Neural crest cell (in vitro differentiated cells): ENCODE measurements at regions not wholly inside any gene's neighbourhood (a gene's known extent, or its start where the extent isn't known, plus 50 kb on each side); places are given as distances from the start of the nearest gene placed in this dataset.

Experiments used
- DNase-seq: peaks from one replicate; pipeline ENCODE4 v3.0.0; 2021; ENCODE audit warnings: low read depth, mixed read lengths, low spot score
- H3K27ac Mint-ChIP-seq: one replicate; pipeline ENCODE4 v1.8.0; 2021; ENCODE audit warnings: mild to moderate bottlenecking, mixed read lengths; ENCODE audit not compliant: unreplicated experiment
- H3K27me3 Mint-ChIP-seq: 2 replicates; pipeline ENCODE4 v1.8.0; 2021; ENCODE audit warnings: low read depth, mild to moderate bottlenecking, mixed read lengths
- H3K36me3 Mint-ChIP-seq: 2 replicates; pipeline ENCODE4 v1.8.0; 2021; ENCODE audit warnings: low read depth, mild to moderate bottlenecking, mixed read lengths
- H3K4me1 Mint-ChIP-seq: 2 replicates; pipeline ENCODE4 v1.8.0; 2021; ENCODE audit warnings: mixed read lengths
- H3K4me3 Mint-ChIP-seq: one replicate; pipeline ENCODE4 v1.8.0; 2021; ENCODE audit warnings: mild to moderate bottlenecking, mixed read lengths
- H3K9me3 Mint-ChIP-seq: 2 replicates; pipeline ENCODE4 v1.8.0; 2021; ENCODE audit warnings: mixed read lengths
- TF ChIP-seq, protein P1 (sequence below): fragments of 200-600 bp; sonication (generic); conservative IDR thresholded peaks from 2 replicates; pipeline ENCODE4 v1.5.0; 2021; ENCODE audit warnings: antibody characterized with exemption, mild to moderate bottlenecking

- TF ChIP-seq, protein P1, sequence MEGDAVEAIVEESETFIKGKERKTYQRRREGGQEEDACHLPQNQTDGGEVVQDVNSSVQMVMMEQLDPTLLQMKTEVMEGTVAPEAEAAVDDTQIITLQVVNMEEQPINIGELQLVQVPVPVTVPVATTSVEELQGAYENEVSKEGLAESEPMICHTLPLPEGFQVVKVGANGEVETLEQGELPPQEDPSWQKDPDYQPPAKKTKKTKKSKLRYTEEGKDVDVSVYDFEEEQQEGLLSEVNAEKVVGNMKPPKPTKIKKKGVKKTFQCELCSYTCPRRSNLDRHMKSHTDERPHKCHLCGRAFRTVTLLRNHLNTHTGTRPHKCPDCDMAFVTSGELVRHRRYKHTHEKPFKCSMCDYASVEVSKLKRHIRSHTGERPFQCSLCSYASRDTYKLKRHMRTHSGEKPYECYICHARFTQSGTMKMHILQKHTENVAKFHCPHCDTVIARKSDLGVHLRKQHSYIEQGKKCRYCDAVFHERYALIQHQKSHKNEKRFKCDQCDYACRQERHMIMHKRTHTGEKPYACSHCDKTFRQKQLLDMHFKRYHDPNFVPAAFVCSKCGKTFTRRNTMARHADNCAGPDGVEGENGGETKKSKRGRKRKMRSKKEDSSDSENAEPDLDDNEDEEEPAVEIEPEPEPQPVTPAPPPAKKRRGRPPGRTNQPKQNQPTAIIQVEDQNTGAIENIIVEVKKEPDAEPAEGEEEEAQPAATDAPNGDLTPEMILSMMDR, result no peak
- Mint-ChIP-seq H3K27ac (no peak overlapping the region), H3K36me3 (no peaks in the 10 kb centered on the region), H3K27me3 (no peaks in the 10 kb centered on the region), H3K4me1 (no peaks in the 10 kb centered on the region), H3K4me3 (no peak overlapping the region), H3K9me3 (no peaks in the 10 kb centered on the region)
- no peak for DNase-seq
Observed at GRCh38 chr14:38836539-38836938, 266.5 kb downstream of the SEC23A start.

DNA sequence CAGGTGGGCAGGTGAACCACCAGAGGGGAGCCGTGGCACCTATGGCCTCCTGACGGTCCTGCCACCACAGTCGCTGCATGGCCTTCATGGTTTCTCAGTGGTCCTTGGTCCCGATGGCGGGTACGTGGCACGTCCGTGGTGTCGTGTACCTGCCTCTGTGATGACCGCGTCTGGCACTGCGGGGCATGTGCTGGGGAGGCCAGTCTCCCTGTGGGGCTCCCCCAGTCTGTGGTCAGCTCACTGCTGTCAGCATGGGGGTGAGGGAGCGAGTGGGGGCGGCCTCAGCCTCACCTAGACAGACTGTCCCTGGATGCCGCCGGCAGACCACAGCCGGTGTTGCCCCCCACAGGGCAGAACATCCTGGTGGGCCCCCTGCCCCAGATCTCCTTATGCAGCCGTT is 267.2 kb downstream of the SEC23A start:
- no peak for DNase-seq
- H3K27ac Mint-ChIP-seq, result no peak overlapping the region
- no peaks in the 10 kb centered on the region for H3K36me3 Mint-ChIP-seq
- H3K4me3 Mint-ChIP-seq, result no peak overlapping the region
- no peaks in the 10 kb centered on the region for H3K9me3 Mint-ChIP-seq
- no peaks in the 10 kb centered on the region for H3K27me3 Mint-ChIP-seq
- no peaks in the 10 kb centered on the region for H3K4me1 Mint-ChIP-seq
- TF ChIP-seq, protein P1, result no peak

DNA sequence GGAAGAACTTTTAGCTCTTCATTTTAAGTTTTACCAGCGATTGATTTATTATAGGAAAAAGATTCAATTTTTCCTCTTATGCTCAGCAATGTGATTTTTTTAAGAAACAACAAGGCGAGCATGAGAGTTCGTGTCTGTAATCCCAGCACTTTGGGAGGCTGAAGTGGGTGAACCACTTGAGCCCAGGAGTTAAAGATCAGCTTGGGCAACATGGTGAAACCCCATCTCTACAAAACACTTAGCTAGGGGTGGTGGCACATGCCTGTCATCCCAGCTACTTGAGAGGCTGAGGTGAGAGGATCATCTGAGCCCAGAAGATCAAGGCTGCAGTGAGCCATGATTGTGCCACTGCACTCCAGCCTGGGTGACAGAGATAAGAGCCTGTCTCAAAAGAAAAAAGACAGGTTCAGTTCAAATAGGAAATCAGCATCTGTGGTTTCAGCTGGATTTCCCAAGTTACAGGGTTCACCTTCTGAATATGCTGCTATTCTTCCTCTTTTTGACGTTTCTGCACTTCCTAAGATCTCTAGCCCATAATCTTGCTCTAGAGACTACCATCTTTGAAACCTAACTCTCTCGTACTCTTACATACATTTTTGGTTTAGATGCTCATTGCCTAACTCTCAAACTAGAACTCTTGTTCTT is 274.7 kb downstream of the SEC23A start:
- peaks cover 8% of the 10 kb centered on the region for H3K27me3 Mint-ChIP-seq
- no peaks in the 10 kb centered on the region for H3K36me3 Mint-ChIP-seq
- no peaks in the 10 kb centered on the region for H3K4me1 Mint-ChIP-seq
- no peak for DNase-seq
- H3K4me3 Mint-ChIP-seq, result no peak overlapping the region
- H3K27ac Mint-ChIP-seq, result no peak overlapping the region
- TF ChIP-seq, protein P1, result no peak
- no peaks in the 10 kb centered on the region for H3K9me3 Mint-ChIP-seq

DNA sequence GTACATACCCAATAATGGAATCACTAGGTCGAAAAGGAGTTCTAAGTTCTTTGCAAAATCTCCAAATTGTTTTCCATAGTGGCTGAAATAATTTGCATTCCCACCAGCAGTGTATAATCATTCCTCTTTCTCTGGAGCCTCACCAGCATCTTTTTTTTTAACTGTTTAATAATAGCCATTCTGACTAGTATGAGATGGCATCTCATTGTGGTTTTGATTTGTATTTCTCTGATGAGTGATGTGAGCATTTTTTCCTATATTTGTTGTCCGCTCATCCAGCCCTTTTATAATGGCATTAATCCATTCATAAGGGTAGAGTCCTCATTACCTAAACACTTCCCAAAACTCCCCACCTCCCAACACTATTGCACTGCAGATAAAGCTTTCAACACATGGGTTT is 278.3 kb downstream of the SEC23A start:
- DNase-seq, result no peak
- Mint-ChIP-seq H3K27me3 (peaks cover 8% of the 10 kb centered on the region), H3K36me3 (no peaks in the 10 kb centered on the region), H3K9me3 (no peaks in the 10 kb centered on the region), H3K4me3 (no peak overlapping the region), H3K27ac (no peak overlapping the region), H3K4me1 (no peaks in the 10 kb centered on the region)
- TF ChIP-seq, protein P1, result no peak

DNA sequence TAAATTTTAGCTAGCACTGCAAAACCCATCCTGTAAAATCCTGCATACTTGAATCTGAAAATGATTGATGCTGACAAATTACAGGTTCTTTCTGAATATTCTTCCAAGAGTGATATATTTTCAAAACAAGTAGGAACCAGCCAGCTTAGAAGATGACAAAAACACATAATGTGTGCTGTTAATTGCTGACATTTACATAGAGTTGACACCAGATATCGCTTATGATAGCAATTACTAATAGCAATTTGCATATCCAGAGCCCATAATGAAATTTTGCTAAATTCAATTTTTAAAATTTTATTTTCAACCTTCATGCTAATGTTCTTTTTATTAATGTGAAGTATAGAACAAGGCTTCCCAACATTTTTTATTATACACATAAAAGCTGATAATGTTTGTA is 284.5 kb downstream of the SEC23A start:
- Mint-ChIP-seq H3K4me3 (no peak overlapping the region), H3K36me3 (no peaks in the 10 kb centered on the region), H3K9me3 (peaks cover 3% of the 10 kb centered on the region), H3K27me3 (no peaks in the 10 kb centered on the region), H3K27ac (no peak overlapping the region), H3K4me1 (no peaks in the 10 kb centered on the region)
- no peak for DNase-seq
- TF ChIP-seq, protein P1, result no peak
